WTC11 (cell line): ENCODE measurements at regions not wholly inside any gene's neighbourhood (a gene's known extent, or its start where the extent isn't known, plus 50 kb on each side); places are given as distances from the start of the nearest gene placed in this dataset.
"Not testable (repeated sequence)": the region's sequence is repeated elsewhere in the genome, so short reads cannot be mapped to it uniquely, and the experiment has no call there.

Experiments used
- ATAC-seq: fragments of 200-7000 bp; cut with Tn5 transposase; 2 replicates; pipeline ENCODE4 v1.10.0; 2021; ENCODE audit warnings: mild to moderate bottlenecking, moderate library complexity
- CTCF ChIA-PET: fragments of 300-600 bp; sonication (Branson Sonifier 250); formaldehyde crosslinking; loops from one replicate; lab custom pipeline; 2021; ENCODE audit warnings: antibody characterized with exemption; lab: Charles Lee
- POLR2A ChIA-PET: fragments of 350-600 bp; sonication (Branson Sonifier 250); formaldehyde crosslinking; loops from one replicate; lab custom pipeline; 2021; ENCODE audit warnings: antibody characterized with exemption; lab: Charles Lee
- DNase-seq: peaks from one replicate; pipeline ENCODE4 v3.0.0; 2021; ENCODE audit warnings: low spot score
- H3K27ac Mint-ChIP-seq: 2 replicates; pipeline ENCODE4 v1.8.0; 2021; ENCODE audit warnings: mixed read lengths
- H3K27me3 Mint-ChIP-seq: 2 replicates; pipeline ENCODE4 v1.8.0; 2021; ENCODE audit warnings: low read depth, mild to moderate bottlenecking, moderate library complexity, mixed read lengths
- H3K36me3 Mint-ChIP-seq: 2 replicates; pipeline ENCODE4 v1.8.0; 2021; ENCODE audit warnings: mixed read lengths
- H3K4me1 Mint-ChIP-seq: 2 replicates; pipeline ENCODE4 v1.8.0; 2022; ENCODE audit warnings: mixed read lengths
- H3K4me3 Mint-ChIP-seq: 2 replicates; pipeline ENCODE4 v1.8.0; 2021; ENCODE audit warnings: mild to moderate bottlenecking, moderate library complexity, mixed read lengths
- H3K9me3 Mint-ChIP-seq: 2 replicates; pipeline ENCODE4 v1.8.0; 2021; ENCODE audit warnings: mixed read lengths
- ATF1 ChIP-seq: sonication (generic); formaldehyde crosslinking; IDR thresholded peaks from 2 replicates; pipeline ENCODE4 v1.8.1; 2023; ENCODE audit warnings: mild to moderate bottlenecking, moderate library complexity, missing genetic modification reagents
- GABPB1 ChIP-seq: sonication (generic); formaldehyde crosslinking; IDR thresholded peaks from 2 replicates; pipeline ENCODE4 v1.8.1; 2023; ENCODE audit warnings: mild to moderate bottlenecking, missing genetic modification reagents
- HMGXB4 ChIP-seq: sonication (generic); formaldehyde crosslinking; IDR thresholded peaks from 2 replicates; pipeline ENCODE4 v1.8.1; 2023; ENCODE audit warnings: mild to moderate bottlenecking, moderate library complexity, missing genetic modification reagents
- JAZF1 ChIP-seq: fragments of 250-450 bp; sonication (Bioruptor Pico); IDR thresholded peaks from 2 replicates; pipeline ENCODE4 v1.9.0; 2021; ENCODE audit warnings: moderate library complexity, mild to moderate bottlenecking, inconsistent platforms
- KAT7 ChIP-seq: sonication (generic); formaldehyde crosslinking; IDR thresholded peaks from 2 replicates; pipeline ENCODE4 v1.8.1; 2023; ENCODE audit warnings: missing genetic modification reagents, mild to moderate bottlenecking, borderline replicate concordance
- SMAD4 ChIP-seq: sonication (generic); formaldehyde crosslinking; IDR thresholded peaks from 2 replicates; pipeline ENCODE4 v1.8.0; 2022; ENCODE audit warnings: mild to moderate bottlenecking, missing genetic modification reagents
- ZBTB43 ChIP-seq: sonication (generic); formaldehyde crosslinking; IDR thresholded peaks from 2 replicates; pipeline ENCODE4 v1.8.1; 2023; ENCODE audit warnings: mild to moderate bottlenecking, missing genetic modification reagents
- ZNF263 ChIP-seq: sonication (generic); formaldehyde crosslinking; IDR thresholded peaks from 2 replicates; pipeline ENCODE4 v1.8.1; 2022; ENCODE audit warnings: low read depth, mild to moderate bottlenecking, moderate library complexity, missing genetic modification reagents
- ZNF396 ChIP-seq: fragments of 250-450 bp; sonication (Bioruptor Pico); IDR thresholded peaks from 2 replicates; pipeline ENCODE4 v1.8.0; 2021; ENCODE audit warnings: mild to moderate bottlenecking, moderate library complexity, borderline replicate concordance
- ZNF425 ChIP-seq: fragments of 250-450 bp; sonication (Bioruptor Pico); conservative IDR thresholded peaks from 2 replicates; pipeline ENCODE4 v1.9.0; 2021; ENCODE audit warnings: mild to moderate bottlenecking
- ZNF671 ChIP-seq: fragments of 250-450 bp; sonication (Bioruptor Pico); IDR thresholded peaks from 2 replicates; pipeline ENCODE4 v1.8.0; 2021; ENCODE audit warnings: mild to moderate bottlenecking

DNA sequence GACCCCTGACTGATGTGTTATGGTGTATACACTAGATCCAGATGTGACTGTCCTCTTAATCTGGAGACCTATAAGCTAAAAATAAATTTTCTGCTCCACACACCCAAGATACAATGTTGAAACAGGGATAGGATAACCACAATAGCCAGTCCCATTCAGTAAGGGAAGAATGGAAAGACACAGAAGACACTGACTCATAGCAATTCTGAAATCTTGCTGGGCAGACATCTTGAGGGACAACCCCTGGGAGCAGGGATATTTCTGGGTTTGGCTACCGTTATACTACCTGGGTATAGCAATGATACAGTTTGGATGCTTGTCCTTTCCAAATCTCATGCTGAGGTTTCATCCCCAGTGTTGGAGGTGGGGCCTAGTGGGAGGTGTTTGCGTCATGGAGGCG, 93.9 kb downstream of the BUD13 start:
- Mint-ChIP-seq H3K36me3 (peaks cover 7% of the 10 kb centered on the region), H3K27me3 (no peaks in the 10 kb centered on the region; the same call in 1 of the 2 replicates), H3K4me1 (no peaks in the 10 kb centered on the region), H3K9me3 (peaks cover 26% of the 10 kb centered on the region), H3K27ac (no peak overlapping the region), H3K4me3 (no peak overlapping the region)
- DNase-seq (no peak), ATAC-seq (no peak)
- ChIA-PET POLR2A (no interaction called here), CTCF (no interaction called here)
- no peak for TF ChIP-seq ZNF425

DNA sequence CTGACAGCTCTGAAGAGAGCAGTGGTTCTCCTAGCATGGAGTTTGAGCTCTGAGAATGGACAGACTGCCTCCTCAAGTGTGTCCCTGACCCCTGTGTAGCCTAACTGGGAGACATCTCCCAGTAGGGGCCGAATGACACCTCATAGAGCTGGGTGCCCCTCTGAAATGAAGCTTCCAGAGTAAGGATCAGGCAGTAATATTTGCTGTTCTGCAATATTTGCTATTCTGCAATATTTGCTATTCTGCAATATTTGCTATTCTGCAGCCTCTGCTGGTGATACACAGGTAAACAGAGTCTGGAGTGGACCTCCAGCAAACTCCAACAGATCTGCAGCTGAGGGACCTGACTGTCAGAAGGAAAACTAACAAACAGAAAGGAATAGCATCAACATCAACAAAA, 105.5 kb downstream of the BUD13 start:
- H3K9me3 Mint-ChIP-seq = peaks cover 31% of the 10 kb centered on the region
- POLR2A ChIA-PET, H3K4me3 Mint-ChIP-seq, H3K4me1 Mint-ChIP-seq, CTCF ChIA-PET, ATAC-seq, DNase-seq: not testable (repeated sequence)
- peaks cover 13% of the 10 kb centered on the region for H3K36me3 Mint-ChIP-seq
- H3K27me3 Mint-ChIP-seq = peaks cover 55% of the 10 kb centered on the region
- TF ChIP-seq GABPB1 (CRISPR knock-in tag) = peak; percentile 93
- TF ChIP-seq, all 79 proteins: peak for 1; not testable (repeated sequence) for 78
- H3K27ac Mint-ChIP-seq = not testable (repeated sequence)

DNA sequence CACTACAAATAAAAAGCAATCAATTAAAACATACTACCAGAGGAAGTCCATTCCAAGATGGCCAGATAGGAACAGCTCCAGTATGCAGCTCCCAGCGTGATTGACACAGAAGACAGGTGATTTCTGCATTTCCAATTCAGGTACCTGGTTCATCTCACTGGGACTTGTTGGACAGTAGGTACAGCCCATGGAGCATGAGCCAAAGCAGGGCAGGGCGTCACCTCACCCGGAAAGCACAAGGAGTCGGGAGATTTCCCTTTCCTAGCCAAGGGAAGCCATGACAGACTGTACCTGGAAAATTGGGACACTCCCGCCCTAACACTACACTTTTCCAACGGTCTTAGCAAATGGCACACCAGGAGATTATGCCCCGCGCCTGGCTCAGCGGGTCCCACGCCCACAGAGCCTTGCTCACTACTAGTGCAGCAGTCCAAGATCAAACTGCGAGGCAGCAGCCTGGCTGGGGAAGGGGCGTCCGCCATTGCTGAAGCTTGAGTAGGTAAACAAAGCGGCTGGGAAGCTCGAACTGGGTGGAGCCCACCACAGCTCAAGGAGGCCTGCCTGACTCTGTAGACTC, 106.0 kb downstream of the BUD13 start:
- POLR2A ChIA-PET, DNase-seq, ATAC-seq, CTCF ChIA-PET, H3K27ac Mint-ChIP-seq, H3K4me1 Mint-ChIP-seq, H3K4me3 Mint-ChIP-seq: not testable (repeated sequence)
- peaks cover 13% of the 10 kb centered on the region for H3K36me3 Mint-ChIP-seq
- H3K9me3 Mint-ChIP-seq = peaks cover 28% of the 10 kb centered on the region
- peaks cover 53% of the 10 kb centered on the region for H3K27me3 Mint-ChIP-seq

GRCh38 chr11:116665523-116665922, 107.3 kb downstream of the BUD13 start:
- DNase-seq (no peak), ATAC-seq (no peak)
- TF ChIP-seq ZNF263 (CRISPR knock-in tag) (no peak), KAT7 (CRISPR knock-in tag) (no peak)
- CTCF ChIA-PET = interaction anchor here (0.9 kb wide), 1 partner anchor 67 kb away, joined by 3 read pairs; no protein-coding TSS in a partner anchor
- peaks cover 18% of the 10 kb centered on the region for H3K9me3 Mint-ChIP-seq
- H3K27me3 Mint-ChIP-seq = peaks cover 41% of the 10 kb centered on the region
- H3K4me3 Mint-ChIP-seq = no peak overlapping the region
- POLR2A ChIA-PET = no interaction called here
- no peak overlapping the region for H3K27ac Mint-ChIP-seq
- peaks cover 13% of the 10 kb centered on the region for H3K36me3 Mint-ChIP-seq
- H3K4me1 Mint-ChIP-seq = no peaks in the 10 kb centered on the region; the same call in 1 of the 2 replicates

- ChIA-PET CTCF (interaction anchor here (1.3 kb wide), 1 partner anchor 31 kb away, joined by 3 read pairs; no protein-coding TSS in a partner anchor), POLR2A (no interaction called here)
- no peak overlapping the region; the same call in 1 of the 2 replicates for H3K27ac Mint-ChIP-seq
- H3K36me3 Mint-ChIP-seq = peaks cover 11% of the 10 kb centered on the region
- no peaks in the 10 kb centered on the region; the same call in 1 of the 2 replicates for H3K4me1 Mint-ChIP-seq
- peaks cover 11% of the 10 kb centered on the region for H3K27me3 Mint-ChIP-seq
- no peak overlapping the region for H3K4me3 Mint-ChIP-seq
- no peak for TF ChIP-seq HMGXB4 (CRISPR knock-in tag)
- no peak for TF ChIP-seq ZNF396 (CRISPR knock-in tag)
- TF ChIP-seq SMAD4 (CRISPR knock-in tag) = no peak
- TF ChIP-seq JAZF1 (CRISPR knock-in tag) = no peak
- no peak for TF ChIP-seq ZBTB43 (CRISPR knock-in tag)
- no peak for TF ChIP-seq ATF1 (CRISPR knock-in tag)
- no peak for TF ChIP-seq ZNF671 (CRISPR knock-in tag)
- DNase-seq (no peak), ATAC-seq (peak; percentile 21; the same call in 1 of the 2 replicates)
- peaks cover 14% of the 10 kb centered on the region for H3K9me3 Mint-ChIP-seq
Observed at GRCh38 chr11:116661056-116661455, 111.7 kb downstream of the BUD13 start.
